Fibroblast of the conjunctiva (primary cell): ENCODE measurements at regions not wholly inside any gene's neighbourhood (a gene's known extent, or its start where the extent isn't known, plus 50 kb on each side); places are given as distances from the start of the nearest gene placed in this dataset.
"Not testable (repeated sequence)": the region's sequence is repeated elsewhere in the genome, so short reads cannot be mapped to it uniquely, and the experiment has no call there.

Experiments used
- DNase-seq: peaks from one replicate; pipeline ENCODE4 v3.0.0-alpha.2; 2010; ENCODE audit warnings: low read depth

GRCh38 chr17:13212860-13213259 is 195.0 kb upstream of the ELAC2 start:
- DNase-seq: no peak

- DNase-seq: no peak
Observed at GRCh38 chr17:13209081-13209480, 191.3 kb upstream of the ELAC2 start.

GRCh38 chr17:13204607-13205237 is 186.9 kb upstream of the ELAC2 start:
- no peak for DNase-seq

GRCh38 chr17:13202835-13203234 is 185.0 kb upstream of the ELAC2 start:
- no peak for DNase-seq

GRCh38 chr17:13200671-13201070 is 182.8 kb upstream of the ELAC2 start:
- DNase-seq: no peak

- no peak for DNase-seq
Observed at GRCh38 chr17:13199425-13199824, 181.6 kb upstream of the ELAC2 start.

GRCh38 chr17:13197586-13197985 is 179.8 kb upstream of the ELAC2 start:
- no peak for DNase-seq

- no peak for DNase-seq
Observed at GRCh38 chr17:13194887-13195286, 177.1 kb upstream of the ELAC2 start.

GRCh38 chr17:13182854-13183253 is 165.0 kb upstream of the ELAC2 start:
- DNase-seq: no peak

- no peak for DNase-seq
Observed at GRCh38 chr17:13182450-13182849, 164.6 kb upstream of the ELAC2 start.

- no peak for DNase-seq
Observed at GRCh38 chr17:13181683-13182082, 163.9 kb upstream of the ELAC2 start.

- no peak for DNase-seq
Observed at GRCh38 chr17:13176436-13176835, 158.6 kb upstream of the ELAC2 start.

GRCh38 chr17:13171790-13172189 is 154.0 kb upstream of the ELAC2 start:
- no peak for DNase-seq

GRCh38 chr17:13162361-13162760 is 144.5 kb upstream of the ELAC2 start:
- no peak for DNase-seq

- DNase-seq: no peak
Observed at GRCh38 chr17:13160790-13161189, 143.0 kb upstream of the ELAC2 start.

- no peak for DNase-seq
Observed at GRCh38 chr17:13160296-13160695, 142.5 kb upstream of the ELAC2 start.

- no peak for DNase-seq
Observed at GRCh38 chr17:13158494-13159240, 140.8 kb upstream of the ELAC2 start.

GRCh38 chr17:13157656-13158055 is 139.8 kb upstream of the ELAC2 start:
- no peak for DNase-seq

- DNase-seq: no peak
Observed at GRCh38 chr17:13154930-13155329, 137.1 kb upstream of the ELAC2 start.

GRCh38 chr17:13154398-13154797 is 136.6 kb upstream of the ELAC2 start:
- DNase-seq: no peak

- DNase-seq: no peak
Observed at GRCh38 chr17:13153036-13153435, 135.2 kb upstream of the ELAC2 start.

GRCh38 chr17:13152501-13152900 is 134.7 kb upstream of the ELAC2 start:
- DNase-seq: no peak

- DNase-seq: not testable (repeated sequence)
Observed at GRCh38 chr17:13150738-13151137, 132.9 kb upstream of the ELAC2 start.

- DNase-seq: no peak
Observed at GRCh38 chr17:13143001-13143400, 125.2 kb upstream of the ELAC2 start.
